IPS-11a (cell line): ENCODE measurements at regions not wholly inside any gene's neighbourhood (a gene's known extent, or its start where the extent isn't known, plus 50 kb on each side); places are given as distances from the start of the nearest gene placed in this dataset.
A peak's percentile ranks its signal among the peaks of the same experiment; 100 is the strongest.
"Not testable (repeated sequence)": the region's sequence is repeated elsewhere in the genome, so short reads cannot be mapped to it uniquely, and the experiment has no call there.

ENCODE experiments used
- H3K4me3 ChIP-seq: one replicate; pipeline ENCODE4 v1.5.1; 2013; ENCODE audit warnings: low read depth, low read length, control low read depth

GRCh38 chr7:136134503-136134902 is 157.3 kb upstream of the MTPN start:
- H3K4me3 ChIP-seq: no peak overlapping the region

DNA sequence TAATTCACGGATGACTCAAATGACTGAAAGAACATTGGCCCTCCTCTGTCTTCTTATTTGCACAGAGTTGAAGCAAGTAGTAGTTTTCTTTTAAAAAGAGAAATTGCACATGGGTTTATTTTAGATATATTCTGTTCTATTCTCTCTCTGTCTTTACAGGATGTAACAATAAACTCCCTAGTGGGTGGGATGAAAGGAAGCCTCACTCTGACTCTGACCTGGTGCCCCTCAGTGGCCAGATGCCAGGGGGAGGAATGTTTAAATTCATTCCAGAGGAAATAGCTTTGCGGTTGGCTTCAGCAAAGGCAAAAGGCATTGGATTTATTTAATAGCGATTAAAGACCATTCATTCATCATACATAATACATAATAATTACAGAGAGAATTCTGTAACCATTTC is 156.4 kb upstream of the MTPN start:
- H3K4me3 ChIP-seq: no peak overlapping the region

DNA sequence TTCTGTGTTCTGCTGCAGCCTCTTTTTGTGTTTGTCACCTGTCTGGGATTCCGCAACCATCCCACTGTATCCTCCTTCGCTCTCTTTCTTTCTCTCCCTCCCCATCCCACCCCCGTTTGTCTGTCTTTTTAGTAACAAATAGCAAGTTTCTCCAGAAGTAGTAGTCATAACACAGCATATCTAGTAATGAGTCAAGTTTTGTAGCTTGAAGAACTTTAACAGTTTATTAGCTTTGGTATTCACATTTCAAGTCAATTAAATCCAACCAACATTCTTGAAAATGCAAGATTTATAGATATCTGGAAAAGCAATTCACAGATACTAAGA is 154.1 kb upstream of the MTPN start:
- H3K4me3 ChIP-seq: no peak overlapping the region

DNA sequence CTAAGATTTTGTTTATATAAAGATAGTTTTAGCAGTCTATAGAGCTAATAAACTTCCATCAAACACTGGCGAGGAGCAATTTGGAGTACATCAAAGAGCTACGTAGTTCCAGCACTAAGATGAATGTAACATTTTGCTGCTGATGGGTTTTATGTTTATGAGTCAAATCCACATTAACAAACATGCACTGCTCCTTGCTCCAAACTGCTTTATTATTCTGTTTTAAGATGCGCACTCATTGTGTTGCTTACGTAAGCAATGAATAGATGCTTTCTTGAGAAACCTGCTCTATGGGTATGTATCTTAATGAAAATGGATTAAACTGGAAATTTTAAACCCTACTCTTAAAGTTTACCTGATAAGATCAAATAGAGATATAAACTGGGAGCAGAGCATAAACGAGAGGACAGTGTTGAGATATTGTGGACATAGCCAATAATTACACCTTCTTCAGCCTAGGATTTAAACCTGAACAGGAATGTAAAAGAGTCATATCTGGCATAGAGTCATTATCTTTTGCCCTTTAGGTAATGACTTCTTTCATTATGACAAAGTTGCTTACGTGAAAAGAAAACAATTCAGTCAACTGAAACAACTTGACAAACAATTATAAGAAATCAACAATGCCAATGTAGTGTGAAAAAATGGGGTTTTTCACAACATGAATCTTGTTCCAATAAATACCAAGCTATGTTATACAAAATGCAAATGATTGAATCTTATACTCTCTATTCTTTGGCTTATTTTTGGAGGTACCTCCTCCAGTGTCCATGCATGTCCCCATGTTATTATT is 153.5 kb upstream of the MTPN start:
- no peak overlapping the region for H3K4me3 ChIP-seq

GRCh38 chr7:136128050-136128449 is 150.9 kb upstream of the MTPN start:
- no peak overlapping the region for H3K4me3 ChIP-seq

DNA sequence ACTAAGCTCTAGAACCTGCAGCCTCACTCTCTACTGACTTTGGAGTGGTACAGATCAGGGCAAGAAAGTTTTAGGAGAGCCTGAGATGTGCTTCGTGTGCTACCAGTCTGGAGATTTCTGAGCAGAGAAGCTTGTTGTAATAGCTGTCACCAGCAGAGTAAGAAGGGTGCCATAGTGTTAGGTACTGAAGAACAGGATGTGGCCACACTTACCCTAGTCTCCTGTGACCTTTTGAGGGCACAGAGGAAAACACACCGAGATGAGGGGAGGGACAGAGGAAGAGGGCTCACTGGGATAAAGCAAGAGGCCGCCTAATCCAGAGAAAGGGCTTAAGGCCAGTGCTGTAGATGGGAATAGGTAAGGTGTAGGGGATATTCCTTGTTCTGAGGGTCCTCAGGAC is 146.2 kb upstream of the MTPN start:
- no peak overlapping the region for H3K4me3 ChIP-seq

DNA sequence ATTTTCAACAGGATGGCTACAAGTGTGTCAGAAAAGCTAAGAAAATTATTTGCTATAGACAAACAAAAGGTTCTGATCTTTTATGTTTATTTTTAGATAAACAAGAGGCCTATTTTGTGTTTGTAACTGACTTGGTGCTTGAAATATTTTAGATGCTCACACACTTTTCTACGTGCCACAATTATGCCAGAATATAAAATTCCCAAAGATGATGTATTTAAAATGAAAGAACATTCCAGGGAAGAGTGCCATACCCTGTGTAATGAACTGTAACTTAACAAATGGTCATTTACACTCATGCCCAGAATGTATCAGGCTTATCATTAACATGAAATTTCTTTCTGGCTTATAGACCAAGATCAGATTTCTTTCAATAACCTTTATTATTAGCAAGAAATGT is 144.9 kb upstream of the MTPN start:
- H3K4me3 ChIP-seq: no peak overlapping the region

DNA sequence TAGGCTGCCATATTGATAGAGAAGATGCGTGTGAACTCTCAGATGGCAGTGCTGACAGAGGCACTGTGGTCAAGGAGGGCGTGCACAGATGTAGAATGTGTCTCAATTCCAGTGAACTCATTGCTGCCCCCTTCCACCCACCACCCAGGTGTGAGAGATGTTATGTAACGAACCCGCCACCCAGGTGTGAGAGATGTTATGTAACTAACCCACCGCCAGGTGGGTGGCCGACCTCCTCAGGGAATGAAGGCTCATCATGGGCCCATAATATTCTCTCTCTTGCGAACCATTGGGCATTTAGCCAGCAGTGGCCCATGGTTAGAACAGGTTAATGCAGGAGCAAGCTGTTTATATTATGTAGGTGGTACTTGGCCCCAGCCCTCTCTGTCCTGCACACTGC is 140.4 kb upstream of the MTPN start:
- H3K4me3 ChIP-seq: no peak overlapping the region

DNA sequence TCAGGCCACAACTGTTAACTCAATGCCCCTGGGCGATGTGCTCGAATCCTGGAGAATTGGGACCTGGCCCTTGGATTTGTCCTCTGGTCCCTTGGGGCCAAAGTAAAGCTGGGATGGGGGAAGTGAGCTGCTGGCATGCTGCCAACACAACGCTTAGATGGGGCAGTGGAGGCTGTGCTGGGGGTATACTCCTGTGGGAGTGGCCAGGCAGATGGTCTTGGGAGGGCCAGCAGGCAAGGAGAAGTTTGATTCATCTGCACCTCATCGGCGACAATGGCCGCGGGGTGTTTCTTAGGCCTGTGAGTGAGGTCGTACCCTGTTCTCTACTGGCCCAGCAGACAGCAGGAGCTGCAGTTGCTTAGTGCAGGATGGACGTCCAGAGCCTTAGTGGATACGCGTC is 139.0 kb upstream of the MTPN start:
- H3K4me3 ChIP-seq: no peak overlapping the region

- H3K4me3 ChIP-seq: no peak overlapping the region
These were observed 138.0 kb upstream of the MTPN start for GRCh38 chr7:136114966-136115762.

DNA sequence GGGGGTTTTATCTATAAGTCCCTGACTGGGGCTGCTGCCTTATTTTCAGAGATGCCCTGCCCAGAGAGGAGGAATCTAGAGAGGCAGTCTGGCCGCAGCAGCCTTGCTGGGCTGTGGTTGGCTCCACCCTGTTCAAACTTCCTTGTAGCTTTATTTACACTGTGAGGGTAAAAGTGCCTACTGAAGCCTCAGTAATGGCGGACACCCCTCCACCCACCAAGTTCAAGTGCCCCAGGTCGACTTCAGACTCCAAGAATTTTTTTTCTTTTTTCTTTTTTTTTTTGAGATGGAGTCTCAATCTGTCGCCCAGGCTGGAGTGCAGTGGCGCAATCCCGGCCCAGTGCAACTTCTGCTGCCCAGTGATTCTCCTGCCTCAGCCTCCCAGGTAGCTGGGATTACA is 137.3 kb upstream of the MTPN start:
- H3K4me3 ChIP-seq: not testable (repeated sequence)

GRCh38 chr7:136109037-136109436 is 131.9 kb upstream of the MTPN start:
- not testable (repeated sequence) for H3K4me3 ChIP-seq

DNA sequence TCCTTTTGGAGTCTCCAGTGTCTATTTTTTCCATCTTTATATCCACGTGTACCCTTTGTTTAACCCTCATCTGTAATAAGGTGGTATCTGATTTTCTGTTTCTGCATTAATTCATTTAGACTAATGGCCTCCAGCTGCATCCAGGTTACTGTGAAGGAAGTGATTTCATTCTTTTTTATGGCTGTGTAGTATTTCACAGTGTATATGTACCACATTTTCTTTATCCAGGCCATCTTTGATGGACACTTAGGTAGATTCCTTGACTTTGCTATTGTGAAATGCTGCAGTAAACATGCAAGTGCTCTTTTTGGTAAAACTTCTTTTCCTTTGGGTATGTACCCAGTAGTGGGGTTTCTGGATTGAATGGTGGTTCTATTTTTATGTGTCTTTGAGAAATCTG is 128.0 kb upstream of the MTPN start:
- H3K4me3 ChIP-seq: no peak overlapping the region

DNA sequence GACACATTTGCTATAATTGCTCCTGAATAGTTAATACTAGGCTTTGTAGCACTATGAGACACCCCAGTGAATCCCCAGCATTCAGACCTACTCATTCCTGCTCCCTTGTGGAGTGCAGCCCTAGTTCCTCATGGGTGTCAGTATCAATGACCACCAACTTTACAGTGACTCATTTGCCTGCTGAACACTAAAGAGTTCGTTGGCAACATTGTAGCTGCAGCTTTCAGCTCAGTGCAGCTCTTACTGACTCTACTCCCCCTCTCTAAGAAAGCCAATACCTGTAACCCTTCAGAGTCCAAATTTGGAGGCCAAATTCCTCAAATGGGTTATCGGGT is 127.1 kb upstream of the MTPN start:
- no peak overlapping the region for H3K4me3 ChIP-seq

- no peak overlapping the region for H3K4me3 ChIP-seq
These were observed 126.5 kb upstream of the MTPN start for GRCh38 chr7:136103545-136104268.

DNA sequence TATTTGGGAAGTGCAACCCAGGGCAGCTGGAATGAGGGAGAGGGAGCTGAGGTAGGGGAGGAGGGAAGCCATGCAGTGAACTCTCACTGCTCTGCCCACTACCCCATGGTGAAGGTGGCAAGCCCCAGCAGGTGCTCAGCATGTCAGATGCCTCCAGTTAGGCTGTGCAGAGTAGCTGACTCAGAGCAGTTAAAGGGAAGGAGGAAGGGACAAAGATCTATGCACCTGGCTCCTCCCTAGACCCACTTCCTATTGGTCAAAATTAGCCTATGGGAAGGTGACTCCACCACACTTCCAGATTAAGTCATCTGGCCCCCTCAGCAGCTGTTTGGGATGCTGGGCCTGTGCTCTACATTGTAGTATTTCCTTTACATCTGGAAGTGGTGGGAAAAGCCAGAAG is 125.7 kb upstream of the MTPN start:
- no peak overlapping the region for H3K4me3 ChIP-seq

DNA sequence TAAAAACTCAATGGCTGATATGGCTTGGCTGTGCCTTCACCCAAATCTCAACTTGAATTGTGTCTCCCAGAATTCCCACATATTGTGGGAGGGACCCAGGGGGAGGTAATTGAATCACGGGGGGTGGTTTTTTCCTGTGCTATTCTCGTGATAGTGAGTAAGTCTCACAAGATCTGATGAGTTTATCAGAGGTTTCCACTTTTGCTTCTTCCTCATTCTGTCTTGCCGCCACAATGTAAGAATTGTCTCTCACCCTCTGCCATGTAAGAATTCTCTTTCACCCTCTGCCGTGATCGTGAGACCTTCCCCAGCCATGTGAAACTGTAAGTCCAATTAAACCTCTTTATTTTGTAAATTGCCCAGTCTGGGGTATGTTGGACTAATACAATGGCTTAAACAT is 115.6 kb upstream of the MTPN start:
- H3K4me3 ChIP-seq: not testable (repeated sequence)

- no peak overlapping the region for H3K4me3 ChIP-seq
These were observed 110.7 kb upstream of the MTPN start for GRCh38 chr7:136087881-136088280.

GRCh38 chr7:136086712-136087111 is 109.6 kb upstream of the MTPN start:
- H3K4me3 ChIP-seq: peak overlapping the region; percentile 21

- no peak overlapping the region for H3K4me3 ChIP-seq
These were observed 102.8 kb upstream of the MTPN start for GRCh38 chr7:136079934-136080333.

DNA sequence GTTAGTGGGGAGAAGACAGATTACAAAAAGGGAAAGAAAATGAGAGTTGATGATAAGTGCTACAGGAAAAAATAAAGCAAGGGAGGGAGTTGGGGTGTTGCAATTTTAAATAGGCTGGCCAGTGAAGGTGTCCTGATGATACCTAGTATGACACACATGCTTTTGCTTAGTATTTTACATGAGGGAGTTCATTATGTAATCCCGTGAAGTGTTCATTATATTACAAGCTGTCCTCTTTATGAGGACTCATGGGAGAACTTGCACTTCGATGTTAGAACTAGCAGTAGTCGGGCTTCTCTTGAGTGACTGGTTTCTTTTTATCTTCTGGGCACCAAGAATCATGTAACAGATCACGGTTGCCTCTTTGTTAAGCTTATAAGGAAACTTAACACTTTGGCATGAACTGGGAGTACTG is 102.3 kb upstream of the MTPN start:
- no peak overlapping the region for H3K4me3 ChIP-seq

GRCh38 chr7:136079066-136079465 is 101.9 kb upstream of the MTPN start:
- no peak overlapping the region for H3K4me3 ChIP-seq
